B cell (primary cell): ENCODE measurements at regions not wholly inside any gene's neighbourhood (a gene's known extent, or its start where the extent isn't known, plus 50 kb on each side); places are given as distances from the start of the nearest gene placed in this dataset.

Experiments
- ATAC-seq: fragments of 200-7000 bp; cut with Tn5 transposase; one replicate; pipeline ENCODE4 v1.10.0; 2021; ENCODE audit warnings: low read depth, mild to moderate bottlenecking, moderate number of reproducible peaks, moderate library complexity
- CTCF ChIA-PET: fragments of 350-600 bp; sonication (Branson Sonifier 250); formaldehyde crosslinking; loops from one replicate; lab custom pipeline; 2021; ENCODE audit warnings: antibody characterized with exemption, inconsistent platforms; lab: Charles Lee
- POLR2A ChIA-PET: fragments of 350-600 bp; sonication (Branson Sonifier 250); formaldehyde crosslinking; loops from one replicate; lab custom pipeline; 2021; ENCODE audit warnings: antibody characterized with exemption; lab: Charles Lee
- DNase-seq: peaks from one replicate; pipeline ENCODE4 v3.0.0; 2013
- H2AFZ ChIP-seq: 2 replicates; pipeline ENCODE4 v1.6.1; 2012; ENCODE audit warnings: mild to moderate bottlenecking, low read depth, low read length; ENCODE audit not compliant: insufficient read depth, poor library complexity, severe bottlenecking
- H3K27ac ChIP-seq, 2 donors: 1 replicate in 1 of 2; 2 replicates in 1 of 2; pipeline ENCODE4 v1.5.1; 2012 to 2013; ENCODE audit warnings: low read length in 2 of 2, mild to moderate bottlenecking in 2 of 2, moderate library complexity in 1 of 2
- H3K27me3 ChIP-seq, 4 experiments: fragments of 200-600 bp in 1 of 4; sonication (generic) in 1 of 4; replicated peaks in 1 of 4; 1 replicate in 2 of 4; 2 replicates in 2 of 4; pipeline versions ENCODE4 v1.6.1 to v1.7.0; 2013 to 2016; ENCODE audit warnings: low read length in 3 of 4, mild to moderate bottlenecking in 2 of 4, mixed read lengths in 1 of 4, moderate library complexity in 1 of 4; ENCODE audit not compliant: insufficient read depth in 4 of 4, control insufficient read depth in 3 of 4; ENCODE audit errors: control extremely low read depth in 1 of 4
- H3K36me3 ChIP-seq, 2 experiments: replicated peaks in 1 of 2; 1 replicate in 1 of 2; 2 replicates in 1 of 2; pipeline versions ENCODE4 v1.6.1 to v1.7.1; 2013; ENCODE audit warnings: low read length in 1 of 2; ENCODE audit not compliant: insufficient read depth in 2 of 2, control insufficient read depth in 1 of 2; ENCODE audit errors: control extremely low read depth in 1 of 2, extremely low read depth in 1 of 2
- H3K4me1 ChIP-seq, 2 donors: fragments of 200-600 bp in 1 of 2; sonication (generic) in 1 of 2; 1 replicate in 1 of 2; 2 replicates in 1 of 2; pipeline versions ENCODE4 v1.5.1 to v1.6.1; 2013 to 2017; ENCODE audit warnings: low read length in 2 of 2; ENCODE audit not compliant: control insufficient read depth in 2 of 2, insufficient read depth in 2 of 2
- H3K4me2 ChIP-seq: replicated peaks from 2 replicates; pipeline ENCODE3; 2012; ENCODE audit warnings: mild to moderate bottlenecking, low read depth, low read length; ENCODE audit not compliant: poor library complexity, severe bottlenecking
- H3K4me3 ChIP-seq, 5 experiments: fragments of 200-600 bp in 1 of 5; sonication (generic) in 1 of 5; 1 replicate in 3 of 5; 2 replicates in 2 of 5; pipeline versions ENCODE4 v1.5.1 to v1.7.0; 2011 to 2016; ENCODE audit warnings: low read length in 4 of 5, mild to moderate bottlenecking in 4 of 5, low read depth in 2 of 5, control low read depth in 1 of 5, moderate library complexity in 1 of 5; ENCODE audit not compliant: insufficient read depth in 1 of 5; ENCODE audit errors: control extremely low read depth in 1 of 5, extremely low read depth in 1 of 5
- H3K79me2 ChIP-seq: fragments of 200-600 bp; sonication (generic); one replicate; pipeline ENCODE4 v1.6.0; 2016; ENCODE audit warnings: low read length; ENCODE audit not compliant: control insufficient read depth, insufficient read depth
- H3K9ac ChIP-seq: fragments of 200-600 bp; sonication (generic); 2 replicates; pipeline ENCODE4 v1.6.1; 2017; ENCODE audit warnings: mild to moderate bottlenecking, low read length, moderate library complexity
- H3K9me3 ChIP-seq, 3 donors: one replicate each; pipeline versions ENCODE4 v1.6.1 to v1.7.1; 2013; ENCODE audit warnings: low read length in 2 of 3; ENCODE audit not compliant: control insufficient read depth in 2 of 3, insufficient read depth in 1 of 3; ENCODE audit errors: control extremely low read depth in 1 of 3
- H4K20me1 ChIP-seq: 2 replicates; pipeline ENCODE4 v1.6.0; 2012; ENCODE audit warnings: mild to moderate bottlenecking, low read length; ENCODE audit not compliant: insufficient read depth, control insufficient read depth, poor library complexity, severe bottlenecking
- H3K27ac Mint-ChIP-seq: one replicate; pipeline ENCODE4 v1.8.0; 2021; ENCODE audit warnings: mixed read lengths
- H3K27me3 Mint-ChIP-seq: one replicate; pipeline ENCODE4 v1.8.0; 2021; ENCODE audit warnings: mixed read lengths
- H3K4me1 Mint-ChIP-seq: one replicate; pipeline ENCODE4 v1.8.0; 2021; ENCODE audit warnings: mixed read lengths
- H3K4me3 Mint-ChIP-seq: one replicate; pipeline ENCODE4 v1.8.0; 2021; ENCODE audit warnings: mixed read lengths
- H3K9me3 Mint-ChIP-seq: one replicate; pipeline ENCODE4 v1.8.0; 2022; ENCODE audit warnings: mixed read lengths; ENCODE audit not compliant: insufficient read depth
- CTCF ChIP-seq: fragments of 200-600 bp; IDR thresholded peaks from one replicate; pipeline ENCODE4 v1.8.0; 2022; ENCODE audit warnings: antibody characterized with exemption, mild to moderate bottlenecking
- EZH2 ChIP-seq: IDR thresholded peaks from 2 replicates; pipeline ENCODE4 v1.6.1; 2012; ENCODE audit warnings: borderline replicate concordance, low read depth, mild to moderate bottlenecking, moderate library complexity, low read length; ENCODE audit not compliant: insufficient read depth, poor library complexity, severe bottlenecking
- WGBS: methylation state at CpG from one replicate; pipeline ENCODE4 v1.1.5; 2013; ENCODE audit warnings: missing lambda C conversion rate; ENCODE audit not compliant: insufficient coverage; 5-methylcytosine and 5-hydroxymethylcytosine counted together
- intact Hi-C: fragments of 100-400 bp; cut with micrococcal nuclease; formaldehyde crosslinking; loops from one replicate; pipeline ENCODE4 v1.10.0; 2022

DNA sequence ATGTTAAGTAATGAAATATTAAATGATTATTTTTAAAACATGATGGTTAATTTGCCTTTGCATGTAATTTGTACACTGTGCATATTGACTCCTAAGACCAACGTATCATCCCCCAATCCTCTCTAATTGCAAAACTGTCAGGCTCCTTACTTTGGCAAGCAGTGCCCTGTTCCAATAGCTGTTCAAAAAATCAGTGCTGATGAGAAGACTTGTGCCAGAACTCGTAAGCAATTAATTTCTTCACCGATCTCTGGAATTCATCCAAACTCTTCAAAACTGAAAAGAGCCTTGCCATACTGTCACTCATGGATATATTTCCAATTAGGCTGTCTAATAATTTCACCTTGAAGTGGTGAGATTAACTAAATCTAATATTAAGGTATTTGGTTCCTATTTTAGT lies 493.9 kb upstream of the NDST4 start:
- H3K9ac ChIP-seq: no peak overlapping the region
- ATAC-seq (no peak), DNase-seq (no peak)
- no peaks in the 10 kb centered on the region for H3K27me3 ChIP-seq
- WGBS: no CpG with 5 or more reads among the region's 3 CpGs
- H3K27me3 Mint-ChIP-seq: no peaks in the 10 kb centered on the region
- H3K4me1 ChIP-seq: no peaks in the 10 kb centered on the region
- no peak overlapping the region for H3K4me2 ChIP-seq
- intact Hi-C loops: no loop called here
- no peaks in the 10 kb centered on the region for H3K36me3 ChIP-seq
- CTCF ChIA-PET: no interaction called here
- no peak overlapping the region for H3K4me3 ChIP-seq
- no peak overlapping the region for H3K4me3 Mint-ChIP-seq
- TF ChIP-seq EZH2 (no peak), CTCF (no peak)
- H3K9me3 ChIP-seq: no peaks in the 10 kb centered on the region
- H2AFZ ChIP-seq: no peak overlapping the region
- no peak overlapping the region for H3K27ac ChIP-seq
- no peak overlapping the region for H3K27ac Mint-ChIP-seq
- H3K4me1 Mint-ChIP-seq: no peaks in the 10 kb centered on the region
- H3K79me2 ChIP-seq: no peaks in the 10 kb centered on the region
- POLR2A ChIA-PET: no interaction called here
- no peaks in the 10 kb centered on the region for H4K20me1 ChIP-seq
- no peaks in the 10 kb centered on the region for H3K9me3 Mint-ChIP-seq

GRCh38 chr4:115596265-115597001 lies 483.0 kb upstream of the NDST4 start:
- Histone ChIP-seq H3K36me3 (no peaks in the 10 kb centered on the region), H3K4me3 (no peak overlapping the region), H2AFZ (no peak overlapping the region), H3K9ac (no peak overlapping the region), H3K4me1 (no peaks in the 10 kb centered on the region), H3K4me2 (no peak overlapping the region), H4K20me1 (no peaks in the 10 kb centered on the region), H3K27me3 (no peaks in the 10 kb centered on the region), H3K79me2 (no peaks in the 10 kb centered on the region), H3K9me3 (peaks cover 0 to 4% (median 0%) of the 10 kb centered on the region in 3 donors), H3K27ac (no peak overlapping the region)
- ChIA-PET POLR2A (no interaction called here), CTCF (no interaction called here)
- Mint-ChIP-seq H3K27ac (no peak overlapping the region), H3K9me3 (peaks cover 2% of the 10 kb centered on the region), H3K4me3 (no peak overlapping the region), H3K27me3 (no peaks in the 10 kb centered on the region), H3K4me1 (no peaks in the 10 kb centered on the region)
- TF ChIP-seq CTCF (no peak), EZH2 (no peak)
- DNase-seq (no peak), ATAC-seq (no peak)
- WGBS: 92% methylated on average over 3 of the region's 3 CpGs
- intact Hi-C loops: no loop called here
